Thoracic aorta (tissue), 2 donors: ENCODE measurements at regions not wholly inside any gene's neighbourhood (a gene's known extent, or its start where the extent isn't known, plus 50 kb on each side); places are given as distances from the start of the nearest gene placed in this dataset.

Experiments
- ATAC-seq: fragments of 150-250 bp; one replicate; pipeline ENCODE4 v1.8.0; 2017; ENCODE audit warnings: low read depth; ENCODE audit not compliant: insufficient number of reproducible peaks, low FRiP score
- DNase-seq: peaks from one replicate; pipeline ENCODE4 v3.0.0-alpha.2; 2020; ENCODE audit warnings: low spot score
- H3K27ac ChIP-seq, 2 donors: fragments of 200-600 bp; sonication (generic); 1 replicate in 1 of 2; 2 replicates in 1 of 2; pipeline ENCODE4 v1.5.1; 2016; ENCODE audit warnings: mild to moderate bottlenecking in 2 of 2, moderate library complexity in 2 of 2
- H3K27me3 ChIP-seq: fragments of 200-600 bp; sonication (generic); replicated peaks from 2 replicates; pipeline ENCODE4 v1.6.0; 2016; ENCODE audit warnings: mild to moderate bottlenecking; ENCODE audit not compliant: insufficient read depth
- H3K36me3 ChIP-seq: fragments of 200-600 bp; sonication (generic); one replicate; pipeline ENCODE4 v1.5.1; 2016
- H3K4me1 ChIP-seq, 2 donors: fragments of 200-600 bp; sonication (generic); 1 replicate in 1 of 2; 2 replicates in 1 of 2; pipeline versions ENCODE4 v1.5.1 to v1.6.0; 2016; ENCODE audit warnings: low read depth in 2 of 2, mild to moderate bottlenecking in 1 of 2; ENCODE audit not compliant: control insufficient read depth in 1 of 2
- H3K4me3 ChIP-seq: fragments of 200-600 bp; sonication (generic); 2 replicates; pipeline ENCODE4 v1.5.1; 2016; ENCODE audit warnings: mild to moderate bottlenecking
- H3K9me3 ChIP-seq: fragments of 200-600 bp; sonication (generic); 2 replicates; pipeline ENCODE4 v1.5.1; 2016
- CTCF ChIP-seq: fragments of 200-600 bp; sonication (generic); IDR thresholded peaks from one replicate; pipeline ENCODE4 v1.5.1; 2019; ENCODE audit warnings: antibody characterized with exemption

- ATAC-seq: no peak
- DNase-seq: no peak
- Histone ChIP-seq H3K4me3 (no peak overlapping the region), H3K9me3 (no peaks in the 10 kb centered on the region), H3K4me1 (no peaks in the 10 kb centered on the region), H3K36me3 (no peaks in the 10 kb centered on the region), H3K27ac (no peak overlapping the region), H3K27me3 (no peaks in the 10 kb centered on the region)
- no peak for TF ChIP-seq CTCF
These were observed 416.5 kb downstream of the TBL1XR1 start for GRCh38 chr3:176780766-176781165.

GRCh38 chr3:176776622-176777175 lies 420.6 kb downstream of the TBL1XR1 start:
- Histone ChIP-seq H3K27ac (no peak overlapping the region), H3K4me3 (no peak overlapping the region), H3K9me3 (no peaks in the 10 kb centered on the region), H3K4me1 (no peaks in the 10 kb centered on the region), H3K27me3 (no peaks in the 10 kb centered on the region), H3K36me3 (no peaks in the 10 kb centered on the region)
- no peak for DNase-seq
- no peak for ATAC-seq
- TF ChIP-seq CTCF: no peak

GRCh38 chr3:176769547-176770190 lies 427.6 kb downstream of the TBL1XR1 start:
- Histone ChIP-seq H3K4me1 (no peaks in the 10 kb centered on the region), H3K9me3 (no peaks in the 10 kb centered on the region), H3K36me3 (no peaks in the 10 kb centered on the region), H3K27ac (no peak overlapping the region), H3K4me3 (no peak overlapping the region), H3K27me3 (no peaks in the 10 kb centered on the region)
- TF ChIP-seq CTCF: no peak
- ATAC-seq (no peak), DNase-seq (no peak)

- no peaks in the 10 kb centered on the region for H3K4me1 ChIP-seq
- ATAC-seq (peak; percentile 90), DNase-seq (no peak)
- no peaks in the 10 kb centered on the region for H3K27me3 ChIP-seq
- H3K9me3 ChIP-seq: no peaks in the 10 kb centered on the region
- H3K4me3 ChIP-seq: no peak overlapping the region
- no peak for TF ChIP-seq CTCF
- H3K27ac ChIP-seq: peak overlapping the region in 1 of 2 donors; percentile 30
- H3K36me3 ChIP-seq: no peaks in the 10 kb centered on the region
These were observed 429.9 kb downstream of the TBL1XR1 start for GRCh38 chr3:176767385-176767784.

GRCh38 chr3:176766862-176767261 lies 430.4 kb downstream of the TBL1XR1 start:
- peak overlapping the region in 1 of 2 donors; percentile 30 for H3K27ac ChIP-seq
- H3K36me3 ChIP-seq: no peaks in the 10 kb centered on the region
- no peaks in the 10 kb centered on the region for H3K9me3 ChIP-seq
- no peak for TF ChIP-seq CTCF
- no peak for DNase-seq
- ATAC-seq: no peak
- H3K4me3 ChIP-seq: no peak overlapping the region
- H3K27me3 ChIP-seq: no peaks in the 10 kb centered on the region
- no peaks in the 10 kb centered on the region for H3K4me1 ChIP-seq
